ENCODE measurements at regions not wholly inside any gene's neighbourhood (a gene's known extent, or its start where the extent isn't known, plus 50 kb on each side); places are given as distances from the start of the nearest gene placed in this dataset.

DNA sequence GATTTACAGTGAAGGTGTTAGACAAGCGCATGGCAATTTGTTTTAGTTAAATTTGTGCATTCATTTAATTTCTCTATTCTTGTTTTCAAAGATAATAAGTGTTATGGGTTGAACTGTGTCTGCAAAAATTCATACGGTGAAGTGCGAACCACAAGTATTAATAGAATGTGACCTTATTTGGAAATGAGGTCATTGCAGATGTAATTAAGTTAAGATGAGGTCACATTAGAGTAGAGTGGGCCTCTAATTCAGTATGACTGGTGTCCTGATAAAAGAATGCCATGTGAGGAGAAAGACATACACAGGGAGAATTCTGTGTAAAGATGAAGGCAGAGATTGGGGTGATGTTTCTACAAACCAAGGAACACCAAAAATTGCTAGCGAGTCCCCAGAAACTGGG lies 158.8 kb upstream of the SEMA3E start:
- no peaks in the 10 kb centered on the region for H3K9me3 ChIP-seq (replicated peaks; ENCODE audit: control insufficient read depth, low read depth, low read length)
- no peaks in the 10 kb centered on the region for H3K27me3 ChIP-seq (ENCODE audit: control insufficient read depth, insufficient read depth, low read length)
- H3K4me3 ChIP-seq (ENCODE audit: low read length), result no peak overlapping the region
- H3K36me3 ChIP-seq (ENCODE audit: control insufficient read depth, insufficient read depth, low read length), result no peaks in the 10 kb centered on the region
- no peak for DNase-seq
- no peaks in the 10 kb centered on the region for H3K4me1 ChIP-seq (ENCODE audit: control insufficient read depth, insufficient read depth, low read length)
- 83% methylated on average over 3 of the region's 4 CpGs for WGBS (ENCODE audit: insufficient coverage)
- H3K27ac ChIP-seq (ENCODE audit: low read length), result no peak overlapping the region

DNA sequence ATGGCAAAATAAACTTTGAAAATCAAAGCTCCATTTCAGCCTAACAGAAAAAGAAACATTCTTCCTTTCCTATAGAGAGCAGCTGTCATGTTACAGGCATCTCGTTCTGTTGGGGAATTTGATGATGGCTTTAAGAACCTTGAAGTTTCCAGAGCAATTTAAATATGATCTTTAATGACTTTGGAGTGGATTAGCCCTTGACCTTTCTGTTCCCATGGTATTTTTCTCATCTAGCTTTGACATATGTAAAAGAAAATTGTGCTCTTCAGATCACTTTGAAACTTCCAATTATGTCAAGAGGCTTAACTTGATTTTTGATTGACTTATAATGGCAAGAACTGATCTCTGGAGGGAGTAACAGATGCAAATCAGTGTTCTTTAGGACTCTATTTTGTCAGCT lies 157.6 kb upstream of the SEMA3E start:
- Histone ChIP-seq H3K4me1 (ENCODE audit: control insufficient read depth, insufficient read depth, low read length) (no peaks in the 10 kb centered on the region), H3K9me3 (replicated peaks; ENCODE audit: control insufficient read depth, low read depth, low read length) (no peaks in the 10 kb centered on the region), H3K27me3 (ENCODE audit: control insufficient read depth, insufficient read depth, low read length) (no peaks in the 10 kb centered on the region), H3K36me3 (ENCODE audit: control insufficient read depth, insufficient read depth, low read length) (no peaks in the 10 kb centered on the region), H3K4me3 (ENCODE audit: low read length) (no peak overlapping the region), H3K27ac (ENCODE audit: low read length) (no peak overlapping the region)
- WGBS (ENCODE audit: insufficient coverage), result no CpG with 5 or more reads among the region's 1 CpG
- no peak for DNase-seq

DNA sequence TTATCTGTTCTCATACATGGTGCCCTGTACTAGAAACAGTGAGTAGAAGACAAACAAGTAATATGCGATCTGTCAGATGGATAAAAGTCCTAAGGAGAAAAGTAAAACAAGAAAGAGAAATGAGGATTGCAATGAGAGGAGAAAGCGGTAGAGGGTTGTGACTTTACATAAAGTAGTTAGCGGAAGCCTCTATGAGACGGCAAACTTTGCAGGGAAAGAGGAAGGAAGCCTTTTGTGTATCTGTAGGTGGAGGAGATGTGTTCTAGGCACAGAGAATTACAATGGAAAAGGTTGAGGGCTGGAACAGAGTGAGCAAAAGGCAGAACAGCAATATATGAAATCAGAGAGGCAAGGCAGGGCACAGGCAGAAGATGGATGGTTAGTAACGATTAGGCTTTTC lies 150.4 kb upstream of the SEMA3E start:
- H3K9me3 ChIP-seq (replicated peaks; ENCODE audit: control insufficient read depth, low read depth, low read length), result no peaks in the 10 kb centered on the region
- no peak for DNase-seq
- H3K27ac ChIP-seq (ENCODE audit: low read length), result no peak overlapping the region
- 91% methylated on average over 4 of the region's 5 CpGs for WGBS (ENCODE audit: insufficient coverage)
- no peaks in the 10 kb centered on the region for H3K4me1 ChIP-seq (ENCODE audit: control insufficient read depth, insufficient read depth, low read length)
- no peak overlapping the region for H3K4me3 ChIP-seq (ENCODE audit: low read length)
- H3K36me3 ChIP-seq (ENCODE audit: control insufficient read depth, insufficient read depth, low read length), result no peaks in the 10 kb centered on the region
- H3K27me3 ChIP-seq (ENCODE audit: control insufficient read depth, insufficient read depth, low read length), result no peaks in the 10 kb centered on the region

DNA sequence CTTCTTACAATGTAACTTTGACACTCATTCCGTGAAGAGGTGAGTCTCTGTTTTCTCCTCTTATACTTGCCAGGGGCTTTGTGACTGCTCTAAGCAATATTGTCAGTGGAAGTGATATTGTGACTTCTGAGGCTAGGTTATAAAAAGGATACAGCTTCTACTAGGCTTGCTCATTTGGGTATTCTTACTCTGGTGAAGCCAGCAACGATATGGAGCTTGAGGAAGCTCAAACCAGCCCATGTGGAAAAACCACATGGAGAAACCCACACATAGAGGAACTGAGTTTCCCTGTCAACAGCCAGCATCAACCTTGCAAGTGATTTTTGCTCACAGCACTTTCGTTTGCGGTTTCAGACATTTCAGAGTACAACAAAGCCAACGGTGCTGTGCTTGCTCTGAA lies 149.6 kb upstream of the SEMA3E start:
- H3K27ac ChIP-seq (ENCODE audit: low read length), result no peak overlapping the region
- WGBS (ENCODE audit: insufficient coverage), result no CpG with 5 or more reads among the region's 5 CpGs
- no peak for DNase-seq
- H3K27me3 ChIP-seq (ENCODE audit: control insufficient read depth, insufficient read depth, low read length), result no peaks in the 10 kb centered on the region
- H3K9me3 ChIP-seq (replicated peaks; ENCODE audit: control insufficient read depth, low read depth, low read length), result no peaks in the 10 kb centered on the region
- no peak overlapping the region for H3K4me3 ChIP-seq (ENCODE audit: low read length)
- H3K36me3 ChIP-seq (ENCODE audit: control insufficient read depth, insufficient read depth, low read length), result no peaks in the 10 kb centered on the region
- no peaks in the 10 kb centered on the region for H3K4me1 ChIP-seq (ENCODE audit: control insufficient read depth, insufficient read depth, low read length)

DNA sequence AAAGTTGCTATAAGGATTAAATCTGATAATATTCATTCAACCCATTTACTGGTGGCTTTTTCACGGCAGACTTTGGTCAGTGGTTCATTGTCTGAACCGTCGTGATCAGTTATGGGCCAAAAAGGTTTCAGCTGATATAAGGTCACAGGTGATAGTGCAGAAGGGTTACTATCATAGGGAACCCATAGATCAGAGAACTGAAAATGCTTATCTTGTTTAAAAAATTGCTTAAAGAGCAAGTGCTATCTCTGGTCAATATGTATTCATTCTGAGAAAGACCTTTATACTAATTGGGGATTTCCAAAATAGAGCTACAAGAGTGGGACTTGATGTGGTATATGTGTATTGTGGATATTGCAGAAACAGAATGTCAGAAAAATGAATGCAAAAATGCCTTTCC lies 147.8 kb upstream of the SEMA3E start:
- no peaks in the 10 kb centered on the region for H3K27me3 ChIP-seq (ENCODE audit: control insufficient read depth, insufficient read depth, low read length)
- no peak for DNase-seq
- H3K27ac ChIP-seq (ENCODE audit: low read length), result no peak overlapping the region
- H3K36me3 ChIP-seq (ENCODE audit: control insufficient read depth, insufficient read depth, low read length), result no peaks in the 10 kb centered on the region
- H3K9me3 ChIP-seq (replicated peaks; ENCODE audit: control insufficient read depth, low read depth, low read length), result no peaks in the 10 kb centered on the region
- no peaks in the 10 kb centered on the region for H3K4me1 ChIP-seq (ENCODE audit: control insufficient read depth, insufficient read depth, low read length)
- no CpG with 5 or more reads among the region's 3 CpGs for WGBS (ENCODE audit: insufficient coverage)
- no peak overlapping the region for H3K4me3 ChIP-seq (ENCODE audit: low read length)

DNA sequence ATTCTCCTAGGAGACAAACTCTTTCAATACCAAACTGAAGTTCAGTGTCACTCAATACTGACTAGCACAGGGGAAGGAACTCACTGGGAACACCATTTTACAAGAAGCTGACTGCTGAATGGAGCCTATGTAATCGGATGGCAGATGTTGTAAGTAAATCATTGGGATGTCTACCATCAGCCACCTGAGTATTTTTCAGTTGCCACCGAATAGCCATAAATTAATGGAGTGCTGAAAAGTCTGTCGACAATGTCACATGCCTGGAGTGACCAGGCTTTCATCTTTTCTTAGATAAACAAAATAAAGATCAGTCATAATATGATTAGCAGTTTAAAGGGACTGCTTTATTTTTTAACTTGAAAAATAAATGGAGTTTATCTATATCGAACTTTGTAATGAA lies 145.9 kb upstream of the SEMA3E start:
- H3K4me1 ChIP-seq (ENCODE audit: control insufficient read depth, insufficient read depth, low read length), result no peaks in the 10 kb centered on the region
- H3K4me3 ChIP-seq (ENCODE audit: low read length), result no peak overlapping the region
- no peaks in the 10 kb centered on the region for H3K9me3 ChIP-seq (replicated peaks; ENCODE audit: control insufficient read depth, low read depth, low read length)
- no peaks in the 10 kb centered on the region for H3K36me3 ChIP-seq (ENCODE audit: control insufficient read depth, insufficient read depth, low read length)
- WGBS (ENCODE audit: insufficient coverage), result no CpG with 5 or more reads among the region's 4 CpGs
- no peaks in the 10 kb centered on the region for H3K27me3 ChIP-seq (ENCODE audit: control insufficient read depth, insufficient read depth, low read length)
- DNase-seq, result peak; percentile 5
- no peak overlapping the region for H3K27ac ChIP-seq (ENCODE audit: low read length)

DNA sequence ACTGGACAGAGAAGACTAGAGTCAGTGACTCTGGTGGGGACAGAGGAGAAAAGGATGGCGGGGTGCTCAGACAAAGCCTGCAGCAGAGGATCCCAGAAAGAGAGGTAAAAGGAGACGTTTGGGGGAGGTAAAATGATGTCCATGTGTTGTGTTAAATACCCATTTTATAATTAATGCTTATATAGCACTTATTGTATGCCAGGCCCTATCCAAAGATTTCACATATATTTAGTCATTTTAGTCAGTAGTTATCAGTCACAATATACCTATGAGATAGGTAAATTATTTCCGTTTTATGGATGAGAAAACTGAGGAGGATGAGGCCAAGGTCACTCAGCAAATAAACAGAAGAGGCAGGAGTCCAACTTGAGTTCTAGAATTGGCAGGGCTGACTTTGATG lies 144.6 kb upstream of the SEMA3E start:
- no CpG with 5 or more reads among the region's 3 CpGs for WGBS (ENCODE audit: insufficient coverage)
- Histone ChIP-seq H3K9me3 (replicated peaks; ENCODE audit: control insufficient read depth, low read depth, low read length) (no peaks in the 10 kb centered on the region), H3K27me3 (ENCODE audit: control insufficient read depth, insufficient read depth, low read length) (no peaks in the 10 kb centered on the region), H3K27ac (ENCODE audit: low read length) (no peak overlapping the region), H3K36me3 (ENCODE audit: control insufficient read depth, insufficient read depth, low read length) (no peaks in the 10 kb centered on the region), H3K4me1 (ENCODE audit: control insufficient read depth, insufficient read depth, low read length) (no peaks in the 10 kb centered on the region), H3K4me3 (ENCODE audit: low read length) (no peak overlapping the region)
- DNase-seq, result no peak

DNA sequence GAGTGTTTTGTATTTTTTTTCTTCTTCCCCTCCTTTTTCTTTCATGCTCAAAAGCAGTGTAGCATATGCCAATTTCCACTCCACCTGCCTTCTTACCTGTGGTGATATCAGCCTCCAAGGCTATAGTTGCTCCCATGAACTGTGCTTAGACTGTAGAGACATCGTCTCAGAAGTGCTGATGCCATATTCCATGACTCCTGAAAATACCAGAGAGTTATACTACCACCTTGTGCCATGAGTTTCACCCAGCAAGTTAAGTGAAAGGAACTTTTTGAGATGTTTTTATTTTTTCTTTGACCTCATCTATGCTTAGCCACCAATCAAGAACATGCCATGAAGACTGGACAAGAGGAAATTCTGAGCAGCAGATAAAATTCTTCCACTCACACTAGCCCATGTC lies 142.8 kb upstream of the SEMA3E start:
- Histone ChIP-seq H3K27ac (ENCODE audit: low read length) (no peak overlapping the region), H3K4me3 (ENCODE audit: low read length) (no peak overlapping the region), H3K27me3 (ENCODE audit: control insufficient read depth, insufficient read depth, low read length) (no peaks in the 10 kb centered on the region), H3K4me1 (ENCODE audit: control insufficient read depth, insufficient read depth, low read length) (no peaks in the 10 kb centered on the region), H3K36me3 (ENCODE audit: control insufficient read depth, insufficient read depth, low read length) (no peaks in the 10 kb centered on the region), H3K9me3 (replicated peaks; ENCODE audit: control insufficient read depth, low read depth, low read length) (no peaks in the 10 kb centered on the region)
- WGBS (ENCODE audit: insufficient coverage), result no CpG with 5 or more reads among the region's 1 CpG
- DNase-seq, result no peak

DNA sequence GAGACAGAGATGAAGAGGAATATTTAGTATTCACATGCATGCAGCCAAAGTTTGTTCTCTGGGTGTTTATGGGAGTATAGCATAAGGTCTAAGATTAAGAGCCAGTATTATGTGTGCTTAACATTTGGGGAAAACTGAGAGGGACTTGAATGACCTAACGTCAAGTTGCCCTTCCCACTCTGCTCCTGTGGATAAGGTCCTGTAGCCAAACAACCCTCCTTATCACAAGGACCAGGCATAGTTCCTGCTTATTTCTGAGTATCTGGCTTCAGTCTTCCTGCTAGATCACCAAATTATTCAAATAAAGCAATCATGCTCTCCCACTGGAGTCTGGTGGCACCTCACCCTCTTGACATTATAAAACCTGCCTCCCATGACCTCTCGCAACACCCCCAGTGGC lies 137.9 kb upstream of the SEMA3E start:
- no peaks in the 10 kb centered on the region for H3K4me1 ChIP-seq (ENCODE audit: control insufficient read depth, insufficient read depth, low read length)
- no CpG with 5 or more reads among the region's 2 CpGs for WGBS (ENCODE audit: insufficient coverage)

DNA sequence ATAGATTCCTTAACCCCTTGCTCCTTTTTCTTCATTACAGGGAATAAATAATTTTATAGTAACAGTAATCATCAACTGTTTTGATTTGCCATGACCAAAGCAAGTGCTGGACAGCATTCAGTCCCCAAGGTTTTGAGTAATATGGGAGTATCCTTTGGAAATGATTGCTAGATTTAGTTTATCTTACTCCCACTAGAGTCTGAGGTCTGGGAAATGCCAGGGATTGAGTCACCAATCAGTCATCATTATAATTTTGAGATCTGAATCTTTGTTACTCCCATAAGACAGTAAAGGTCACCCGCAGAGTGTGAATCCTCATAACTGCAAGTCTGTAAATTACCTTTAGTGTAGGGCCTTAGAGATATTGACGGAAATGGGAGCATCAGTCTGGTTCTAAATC lies 133.7 kb upstream of the SEMA3E start:
- no CpG with 5 or more reads among the region's 2 CpGs for WGBS (ENCODE audit: insufficient coverage)
- Histone ChIP-seq H3K9me3 (replicated peaks; ENCODE audit: control insufficient read depth, low read depth, low read length) (no peaks in the 10 kb centered on the region), H3K27ac (ENCODE audit: low read length) (no peak overlapping the region), H3K4me3 (ENCODE audit: low read length) (no peak overlapping the region), H3K27me3 (ENCODE audit: control insufficient read depth, insufficient read depth, low read length) (no peaks in the 10 kb centered on the region), H3K36me3 (ENCODE audit: control insufficient read depth, insufficient read depth, low read length) (no peaks in the 10 kb centered on the region), H3K4me1 (ENCODE audit: control insufficient read depth, insufficient read depth, low read length) (no peaks in the 10 kb centered on the region)
- peak; percentile 7 for DNase-seq

More for the DNA sequence above, 137.9 kb upstream of the SEMA3E start:
- Histone ChIP-seq H3K27me3 (ENCODE audit: control insufficient read depth, insufficient read depth, low read length) (no peaks in the 10 kb centered on the region), H3K36me3 (ENCODE audit: control insufficient read depth, insufficient read depth, low read length) (no peaks in the 10 kb centered on the region), H3K4me3 (ENCODE audit: low read length) (no peak overlapping the region), H3K9me3 (replicated peaks; ENCODE audit: control insufficient read depth, low read depth, low read length) (no peaks in the 10 kb centered on the region), H3K27ac (ENCODE audit: low read length) (no peak overlapping the region)
- DNase-seq, result no peak

DNA sequence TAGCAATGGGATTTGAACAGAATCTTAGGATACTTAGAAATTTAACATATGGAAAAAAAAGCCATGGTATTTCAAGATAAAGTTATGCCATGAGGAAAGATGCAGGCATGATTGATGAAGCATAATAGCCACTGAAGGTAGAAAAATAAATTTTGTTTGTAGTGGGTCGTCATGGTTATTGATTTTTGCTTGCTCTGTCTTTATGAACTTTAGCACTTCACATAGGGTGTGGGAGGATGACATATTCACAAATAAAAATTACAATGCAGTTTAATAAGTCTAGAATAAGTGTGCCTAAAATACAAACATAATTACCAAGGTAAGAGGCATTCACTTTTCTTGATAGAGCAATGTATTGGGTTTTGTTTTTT lies 129.1 kb upstream of the SEMA3E start:
- WGBS (ENCODE audit: insufficient coverage), result no CpG with 5 or more reads among the region's 1 CpG

More for the DNA sequence above, 129.1 kb upstream of the SEMA3E start:
- no peaks in the 10 kb centered on the region for H3K4me1 ChIP-seq (ENCODE audit: control insufficient read depth, insufficient read depth, low read length)
- no peak for DNase-seq
- no peaks in the 10 kb centered on the region for H3K36me3 ChIP-seq (ENCODE audit: control insufficient read depth, insufficient read depth, low read length)
- H3K27me3 ChIP-seq (ENCODE audit: control insufficient read depth, insufficient read depth, low read length), result no peaks in the 10 kb centered on the region
- H3K4me3 ChIP-seq (ENCODE audit: low read length), result no peak overlapping the region
- H3K9me3 ChIP-seq (replicated peaks; ENCODE audit: control insufficient read depth, low read depth, low read length), result no peaks in the 10 kb centered on the region
- H3K27ac ChIP-seq (ENCODE audit: low read length), result no peak overlapping the region
